ENCODE measurements at regions not wholly inside any gene's neighbourhood (a gene's known extent, or its start where the extent isn't known, plus 50 kb on each side); places are given as distances from the start of the nearest gene placed in this dataset.

- TF ChIP-seq, protein P1, sequence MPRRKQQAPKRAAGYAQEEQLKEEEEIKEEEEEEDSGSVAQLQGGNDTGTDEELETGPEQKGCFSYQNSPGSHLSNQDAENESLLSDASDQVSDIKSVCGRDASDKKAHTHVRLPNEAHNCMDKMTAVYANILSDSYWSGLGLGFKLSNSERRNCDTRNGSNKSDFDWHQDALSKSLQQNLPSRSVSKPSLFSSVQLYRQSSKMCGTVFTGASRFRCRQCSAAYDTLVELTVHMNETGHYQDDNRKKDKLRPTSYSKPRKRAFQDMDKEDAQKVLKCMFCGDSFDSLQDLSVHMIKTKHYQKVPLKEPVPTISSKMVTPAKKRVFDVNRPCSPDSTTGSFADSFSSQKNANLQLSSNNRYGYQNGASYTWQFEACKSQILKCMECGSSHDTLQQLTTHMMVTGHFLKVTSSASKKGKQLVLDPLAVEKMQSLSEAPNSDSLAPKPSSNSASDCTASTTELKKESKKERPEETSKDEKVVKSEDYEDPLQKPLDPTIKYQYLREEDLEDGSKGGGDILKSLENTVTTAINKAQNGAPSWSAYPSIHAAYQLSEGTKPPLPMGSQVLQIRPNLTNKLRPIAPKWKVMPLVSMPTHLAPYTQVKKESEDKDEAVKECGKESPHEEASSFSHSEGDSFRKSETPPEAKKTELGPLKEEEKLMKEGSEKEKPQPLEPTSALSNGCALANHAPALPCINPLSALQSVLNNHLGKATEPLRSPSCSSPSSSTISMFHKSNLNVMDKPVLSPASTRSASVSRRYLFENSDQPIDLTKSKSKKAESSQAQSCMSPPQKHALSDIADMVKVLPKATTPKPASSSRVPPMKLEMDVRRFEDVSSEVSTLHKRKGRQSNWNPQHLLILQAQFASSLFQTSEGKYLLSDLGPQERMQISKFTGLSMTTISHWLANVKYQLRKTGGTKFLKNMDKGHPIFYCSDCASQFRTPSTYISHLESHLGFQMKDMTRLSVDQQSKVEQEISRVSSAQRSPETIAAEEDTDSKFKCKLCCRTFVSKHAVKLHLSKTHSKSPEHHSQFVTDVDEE (CRISPR knock-in tag; IDR thresholded peaks at IDR 0.05): no peak
- TF ChIP-seq OSR1 (CRISPR knock-in tag; IDR thresholded peaks at IDR 0.05) (no peak), BACH2 (CRISPR knock-in tag; IDR thresholded peaks at IDR 0.05; ENCODE audit: borderline replicate concordance) (no peak), TOX (CRISPR knock-in tag; IDR thresholded peaks at IDR 0.05; ENCODE audit: borderline replicate concordance) (no peak)
These were observed 80.9 kb downstream of the C3orf38 start (continued) for GRCh38 chr3:88230638-88231037.

DNA sequence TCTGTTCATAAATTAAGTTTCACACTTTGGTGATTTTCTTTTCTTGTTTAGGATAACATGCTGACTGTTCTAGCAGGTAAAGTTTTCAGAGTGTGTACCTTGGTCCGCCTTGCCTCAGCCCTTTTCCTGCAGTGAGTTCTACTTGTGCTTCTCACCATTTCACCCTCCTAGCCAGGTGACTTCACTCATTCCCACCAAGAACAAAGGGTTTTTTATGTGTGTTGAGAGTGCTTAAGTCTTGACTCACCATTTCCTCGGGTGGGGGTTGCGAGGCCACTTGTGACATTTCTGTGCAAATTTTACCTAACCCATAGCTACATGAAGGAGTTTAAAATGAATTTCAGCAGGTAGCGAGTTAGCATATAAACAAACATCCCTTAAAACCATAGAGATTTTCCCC, 81.4 kb downstream of the C3orf38 start:
- TF ChIP-seq CREB5 (CRISPR knock-in tag; IDR thresholded peaks at IDR 0.05; ENCODE audit: low read depth) (no peak), ZFP3 (CRISPR knock-in tag; IDR thresholded peaks at IDR 0.05) (no peak), PATZ1 (CRISPR knock-in tag; IDR thresholded peaks at IDR 0.05; ENCODE audit: borderline replicate concordance) (no peak), ZFP30 (CRISPR knock-in tag; IDR thresholded peaks at IDR 0.05) (no peak), OSR1 (CRISPR knock-in tag; IDR thresholded peaks at IDR 0.05) (no peak), ZC3H10 (CRISPR knock-in tag; IDR thresholded peaks at IDR 0.05) (no peak), ISL1 (CRISPR knock-in tag; IDR thresholded peaks at IDR 0.05) (no peak), ZNF8 (CRISPR knock-in tag; IDR thresholded peaks at IDR 0.05) (no peak), POU6F1 (CRISPR knock-in tag; IDR thresholded peaks at IDR 0.05; ENCODE audit: borderline replicate concordance, low read depth) (no peak), ZNF565 (CRISPR knock-in tag; conservative IDR thresholded peaks at IDR 0.05; ENCODE audit: low read depth) (no peak), ESRRG (CRISPR knock-in tag; IDR thresholded peaks at IDR 0.05) (no peak), PPARA (CRISPR knock-in tag; IDR thresholded peaks at IDR 0.05; ENCODE audit: borderline replicate concordance) (no peak), CSDC2 (CRISPR knock-in tag; IDR thresholded peaks at IDR 0.05) (no peak), ARNTL (CRISPR knock-in tag; IDR thresholded peaks at IDR 0.05; ENCODE audit: borderline replicate concordance, low read depth) (no peak), RARB (CRISPR knock-in tag; IDR thresholded peaks at IDR 0.05) (no peak), GLIS3 (CRISPR knock-in tag; IDR thresholded peaks at IDR 0.05) (no peak), TOX (CRISPR knock-in tag; IDR thresholded peaks at IDR 0.05; ENCODE audit: borderline replicate concordance) (no peak), BACH2 (CRISPR knock-in tag; IDR thresholded peaks at IDR 0.05; ENCODE audit: borderline replicate concordance) (no peak), TCF4 (CRISPR knock-in tag; IDR thresholded peaks at IDR 0.05; ENCODE audit: borderline replicate concordance) (no peak)
- TF ChIP-seq, protein P1 (CRISPR knock-in tag; IDR thresholded peaks at IDR 0.05): no peak
- ATAC-seq: no peak

DNA sequence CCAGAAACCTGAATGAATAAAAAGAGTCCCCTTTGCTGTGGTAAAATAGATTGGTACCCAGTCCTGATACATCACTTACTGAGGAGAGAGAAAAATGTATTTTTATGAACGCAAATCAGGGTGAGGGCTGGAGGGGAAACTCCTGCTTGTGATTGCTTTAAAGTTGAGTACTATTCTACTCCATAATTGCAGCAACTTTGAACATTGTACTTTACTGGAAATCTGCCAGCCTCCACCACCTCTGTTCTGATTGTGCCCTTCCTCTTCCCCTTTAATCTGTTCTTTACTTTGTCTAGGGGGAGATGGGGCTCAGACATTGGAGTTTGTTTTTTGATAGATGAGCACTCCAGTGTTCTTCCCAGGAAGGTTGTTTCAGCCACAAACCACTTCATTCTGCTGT, 81.9 kb downstream of the C3orf38 start:
- no peak for ATAC-seq
- TF ChIP-seq ZNF8 (CRISPR knock-in tag; IDR thresholded peaks at IDR 0.05) (no peak), GLIS3 (CRISPR knock-in tag; IDR thresholded peaks at IDR 0.05) (no peak), TOX (CRISPR knock-in tag; IDR thresholded peaks at IDR 0.05; ENCODE audit: borderline replicate concordance) (no peak), ZFP30 (CRISPR knock-in tag; IDR thresholded peaks at IDR 0.05) (no peak), ISL1 (CRISPR knock-in tag; IDR thresholded peaks at IDR 0.05) (no peak)
- TF ChIP-seq, protein P1 (CRISPR knock-in tag; IDR thresholded peaks at IDR 0.05): no peak

All from SK-N-SH treated with all-trans-retinoic acid at 6 μM for 48 hours (cell line).